Activated B cell treated with CpG ODN at 0.5 μM for 24 hours (primary cell): ENCODE measurements at regions not wholly inside any gene's neighbourhood (a gene's known extent, or its start where the extent isn't known, plus 50 kb on each side); places are given as distances from the start of the nearest gene placed in this dataset.
A peak's percentile ranks its signal among the peaks of the same experiment; 100 is the strongest.

Experiments
- ATAC-seq: fragments of 200-7000 bp; cut with Tn5 transposase; one replicate; pipeline ENCODE4 v1.10.0; 2021; ENCODE audit warnings: low read depth, mild to moderate bottlenecking, moderate library complexity
- CTCF ChIA-PET: fragments of 350-600 bp; sonication (Branson Sonifier 250); formaldehyde crosslinking; loops from one replicate; lab custom pipeline; 2021; ENCODE audit warnings: antibody characterized with exemption; lab: Charles Lee
- POLR2A ChIA-PET: fragments of 350-600 bp; sonication (Branson Sonifier 250); formaldehyde crosslinking; loops from one replicate; lab custom pipeline; 2021; ENCODE audit warnings: antibody characterized with exemption; lab: Charles Lee
- DNase-seq: peaks from one replicate; pipeline ENCODE4 v3.0.0; 2022
- H3K27ac Mint-ChIP-seq: one replicate; pipeline ENCODE4 v1.8.0; 2020; ENCODE audit warnings: mixed read lengths
- H3K27me3 Mint-ChIP-seq: one replicate; pipeline ENCODE4 v1.8.0; 2021; ENCODE audit warnings: mixed read lengths
- H3K36me3 Mint-ChIP-seq: one replicate; pipeline ENCODE4 v1.8.0; 2021; ENCODE audit warnings: low read depth, mixed read lengths
- H3K4me1 Mint-ChIP-seq: one replicate; pipeline ENCODE4 v1.8.0; 2021; ENCODE audit warnings: mixed read lengths
- H3K4me3 Mint-ChIP-seq: one replicate; pipeline ENCODE4 v1.8.0; 2020; ENCODE audit warnings: mild to moderate bottlenecking, mixed read lengths
- H3K9me3 Mint-ChIP-seq: one replicate; pipeline ENCODE4 v1.8.0; 2020; ENCODE audit warnings: mixed read lengths
- intact Hi-C: fragments of 100-400 bp; cut with micrococcal nuclease; formaldehyde crosslinking; loops from one replicate; pipeline ENCODE4 v1.15.1; 2024
- TF ChIP-seq, protein P1 (sequence below): fragments of 200-600 bp; IDR thresholded peaks from one replicate; pipeline ENCODE4 v1.8.0; 2022; ENCODE audit warnings: antibody characterized with exemption, mild to moderate bottlenecking

DNA sequence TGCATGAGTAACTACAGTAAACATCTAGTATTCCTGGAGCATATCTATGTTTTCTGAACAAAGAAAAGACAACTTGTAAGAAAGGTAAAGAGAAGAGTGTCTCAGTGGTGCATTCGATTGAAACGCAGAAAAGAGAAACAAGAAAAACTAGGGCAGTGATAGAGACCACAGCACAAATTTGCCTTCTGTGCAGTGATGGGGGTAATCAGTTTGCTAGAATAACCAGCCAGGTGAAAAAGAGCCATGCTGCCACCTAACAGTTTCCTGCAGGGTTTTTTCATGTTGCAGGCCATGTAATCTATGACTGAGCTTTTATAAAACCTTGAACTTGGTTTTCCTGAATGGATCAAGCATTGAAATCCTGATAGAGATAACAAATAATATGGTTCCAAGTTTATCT, 198.4 kb upstream of the MEF2C start:
- Mint-ChIP-seq H3K27ac (peak overlapping the region; percentile 31), H3K27me3 (no peaks in the 10 kb centered on the region), H3K36me3 (no peaks in the 10 kb centered on the region), H3K9me3 (no peaks in the 10 kb centered on the region), H3K4me1 (peaks cover 22% of the 10 kb centered on the region), H3K4me3 (peak overlapping the region; percentile 35)
- TF ChIP-seq, protein P1, sequence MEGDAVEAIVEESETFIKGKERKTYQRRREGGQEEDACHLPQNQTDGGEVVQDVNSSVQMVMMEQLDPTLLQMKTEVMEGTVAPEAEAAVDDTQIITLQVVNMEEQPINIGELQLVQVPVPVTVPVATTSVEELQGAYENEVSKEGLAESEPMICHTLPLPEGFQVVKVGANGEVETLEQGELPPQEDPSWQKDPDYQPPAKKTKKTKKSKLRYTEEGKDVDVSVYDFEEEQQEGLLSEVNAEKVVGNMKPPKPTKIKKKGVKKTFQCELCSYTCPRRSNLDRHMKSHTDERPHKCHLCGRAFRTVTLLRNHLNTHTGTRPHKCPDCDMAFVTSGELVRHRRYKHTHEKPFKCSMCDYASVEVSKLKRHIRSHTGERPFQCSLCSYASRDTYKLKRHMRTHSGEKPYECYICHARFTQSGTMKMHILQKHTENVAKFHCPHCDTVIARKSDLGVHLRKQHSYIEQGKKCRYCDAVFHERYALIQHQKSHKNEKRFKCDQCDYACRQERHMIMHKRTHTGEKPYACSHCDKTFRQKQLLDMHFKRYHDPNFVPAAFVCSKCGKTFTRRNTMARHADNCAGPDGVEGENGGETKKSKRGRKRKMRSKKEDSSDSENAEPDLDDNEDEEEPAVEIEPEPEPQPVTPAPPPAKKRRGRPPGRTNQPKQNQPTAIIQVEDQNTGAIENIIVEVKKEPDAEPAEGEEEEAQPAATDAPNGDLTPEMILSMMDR, result no peak
- ATAC-seq (peak; percentile 75), DNase-seq (no peak)
- ChIA-PET CTCF (interaction anchor here (1.0 kb wide), 1 partner anchor 252 kb away, joined by 3 read pairs; no protein-coding TSS in a partner anchor), POLR2A (interaction anchor here (0.7 to 1.2 kb wide), 2 partner anchors 192 to 198 kb away, joined by 3 to 6 read pairs; partner anchors contain the start of gene MEF2C)
- intact Hi-C loops, result loop anchor here (1.0 to 2.0 kb wide), 2 partner anchors 14 to 199 kb away; partner anchors contain the start of gene MEF2C

DNA sequence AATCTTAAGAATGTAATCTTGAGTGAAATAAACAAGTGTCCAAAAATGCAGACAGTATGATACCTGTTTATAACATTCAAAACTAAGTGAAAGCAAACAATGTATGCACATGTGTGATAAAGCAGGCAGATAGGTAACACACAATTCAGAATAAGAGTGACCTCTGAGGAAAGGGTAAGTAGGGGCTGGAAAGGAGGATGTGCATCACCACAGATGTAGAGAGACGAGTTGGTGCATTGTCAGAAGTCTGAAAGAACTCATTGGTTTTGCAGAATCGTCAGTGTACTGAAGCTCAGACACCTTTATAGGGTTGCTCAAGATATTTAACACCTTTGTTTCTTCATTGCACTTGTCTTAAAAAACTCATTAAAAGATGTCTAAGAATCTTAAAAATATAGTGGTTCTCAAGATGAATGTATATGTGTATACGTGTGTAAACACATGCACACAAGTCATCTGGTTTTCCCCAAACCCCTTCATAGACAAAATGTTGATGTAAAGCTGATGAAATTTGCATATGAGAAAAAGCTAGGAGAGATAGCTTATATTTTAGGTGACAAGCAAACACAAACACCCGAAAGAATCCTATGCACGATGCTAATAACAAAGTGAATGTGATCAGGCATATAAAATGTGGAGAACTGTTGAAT, 197.6 kb upstream of the MEF2C start:
- Mint-ChIP-seq H3K27ac (no peak overlapping the region), H3K4me3 (no peak overlapping the region), H3K9me3 (no peaks in the 10 kb centered on the region), H3K4me1 (peaks cover 20% of the 10 kb centered on the region), H3K36me3 (no peaks in the 10 kb centered on the region), H3K27me3 (no peaks in the 10 kb centered on the region)
- POLR2A ChIA-PET, result interaction anchor here (1.2 kb wide), 1 partner anchor 197 kb away, joined by 6 read pairs; the partner anchor contains the start of gene MEF2C
- TF ChIP-seq, protein P1, result no peak
- intact Hi-C loops, result loop anchor here (1.0 to 2.0 kb wide), 2 partner anchors 13 to 198 kb away; partner anchors contain the start of gene MEF2C
- ATAC-seq, result no peak
- CTCF ChIA-PET, result no interaction called here
- no peak for DNase-seq

DNA sequence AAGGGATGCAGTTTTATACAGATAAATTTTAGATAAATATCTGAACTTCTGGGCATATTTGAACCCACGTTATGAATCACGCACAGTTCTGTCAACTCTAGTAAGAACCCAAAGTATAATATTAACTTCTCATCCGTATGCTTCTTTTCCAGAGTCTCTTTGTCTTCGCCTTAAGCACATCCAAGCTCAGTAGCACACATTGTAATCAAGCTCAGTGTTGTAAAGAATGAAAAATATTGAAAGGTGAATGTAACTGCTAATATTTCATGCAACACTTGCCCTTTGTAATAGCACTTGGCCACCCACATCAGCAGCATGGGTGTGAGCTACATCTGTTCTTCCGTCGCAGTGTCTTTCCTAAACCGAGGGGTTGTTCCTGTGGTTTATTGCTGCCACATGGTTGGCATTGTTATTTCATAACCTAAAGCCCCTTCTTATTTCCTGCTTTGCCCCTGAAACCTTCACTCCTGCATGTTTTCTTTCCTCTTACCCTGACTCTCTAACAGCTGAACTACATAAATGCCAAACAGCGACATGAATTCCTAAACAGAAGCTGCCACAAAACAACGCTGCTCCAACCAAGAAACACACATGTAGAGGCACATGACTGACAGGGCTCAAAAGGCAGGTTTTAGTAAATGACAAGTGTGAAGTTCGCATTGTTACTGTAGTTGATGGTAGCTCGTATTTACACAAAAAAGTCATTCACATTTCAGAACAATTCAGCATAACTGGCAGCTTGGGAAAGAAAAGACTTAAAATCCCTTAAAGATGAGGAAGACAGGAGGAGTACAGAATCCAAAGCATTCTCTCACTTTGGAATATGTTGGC, 190.1 kb upstream of the MEF2C start:
- intact Hi-C loops, result loop anchor here (5.0 kb wide), 1 partner anchor 346 kb away; no protein-coding TSS in a partner anchor
- ChIA-PET CTCF (interaction anchor here (0.6 kb wide), 1 partner anchor 364 kb away, joined by 4 read pairs; no protein-coding TSS in a partner anchor), POLR2A (interaction anchor here (0.8 kb wide), 2 partner anchors 10 to 341 kb away, joined by 3 read pairs; no protein-coding TSS in a partner anchor)
- H3K9me3 Mint-ChIP-seq, result no peaks in the 10 kb centered on the region
- DNase-seq (no peak), ATAC-seq (no peak)
- H3K36me3 Mint-ChIP-seq, result no peaks in the 10 kb centered on the region
- no peak overlapping the region for H3K27ac Mint-ChIP-seq
- peaks cover 23% of the 10 kb centered on the region for H3K4me1 Mint-ChIP-seq
- H3K4me3 Mint-ChIP-seq, result peak overlapping the region; percentile 5
- H3K27me3 Mint-ChIP-seq, result no peaks in the 10 kb centered on the region
- TF ChIP-seq, protein P1, result no peak

DNA sequence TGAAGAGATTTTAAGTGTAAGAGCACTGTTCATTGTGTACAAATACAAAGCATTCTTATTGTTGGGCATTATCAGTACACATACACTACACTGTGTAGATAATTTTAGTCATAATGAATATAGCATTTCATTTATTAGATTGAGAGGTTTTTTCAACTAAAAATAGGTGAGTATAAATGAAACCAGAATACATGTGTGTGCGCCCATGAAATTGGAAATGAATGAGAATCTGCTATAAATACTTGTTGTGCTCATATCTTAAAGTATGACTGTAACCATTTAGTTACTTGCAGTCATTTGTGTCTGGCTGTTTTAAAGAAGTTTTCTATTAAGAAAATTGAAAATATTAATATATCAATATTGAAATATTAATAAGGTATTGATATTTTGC, 189.0 kb upstream of the MEF2C start:
- Mint-ChIP-seq H3K27ac (peak overlapping the region; percentile 50), H3K9me3 (no peaks in the 10 kb centered on the region), H3K4me3 (peak overlapping the region; percentile 59), H3K4me1 (peaks cover 23% of the 10 kb centered on the region), H3K27me3 (no peaks in the 10 kb centered on the region), H3K36me3 (no peaks in the 10 kb centered on the region)
- ChIA-PET POLR2A (no interaction called here), CTCF (no interaction called here)
- ATAC-seq (no peak), DNase-seq (no peak)
- TF ChIP-seq, protein P1, result no peak
- intact Hi-C loops, result loop anchor here (5.0 kb wide), 1 partner anchor 345 kb away; no protein-coding TSS in a partner anchor
